Glutamatergic neuron (in vitro differentiated cells): ENCODE measurements at regions not wholly inside any gene's neighbourhood (a gene's known extent, or its start where the extent isn't known, plus 50 kb on each side); places are given as distances from the start of the nearest gene placed in this dataset.
A peak's percentile ranks its signal among the peaks of the same experiment; 100 is the strongest.

Experiments used
- DNase-seq: peaks from one replicate; pipeline ENCODE4 v3.0.0; 2022
- H3K27ac Mint-ChIP-seq: one replicate; pipeline ENCODE4 v1.8.0; 2020; ENCODE audit warnings: mild to moderate bottlenecking, mixed read lengths, inconsistent platforms; ENCODE audit not compliant: unreplicated experiment
- H3K27me3 Mint-ChIP-seq: one replicate; pipeline ENCODE4 v1.8.0; 2020; ENCODE audit warnings: mild to moderate bottlenecking, moderate library complexity, mixed read lengths, inconsistent platforms; ENCODE audit not compliant: unreplicated experiment
- H3K36me3 Mint-ChIP-seq: one replicate; pipeline ENCODE4 v1.8.0; 2020; ENCODE audit warnings: mild to moderate bottlenecking, mixed read lengths, inconsistent platforms; ENCODE audit not compliant: unreplicated experiment
- H3K4me1 Mint-ChIP-seq: one replicate; pipeline ENCODE4 v1.8.0; 2020; ENCODE audit warnings: mild to moderate bottlenecking, low read depth, mixed read lengths, inconsistent platforms; ENCODE audit not compliant: unreplicated experiment
- H3K4me3 Mint-ChIP-seq: one replicate; pipeline ENCODE4 v1.8.0; 2020; ENCODE audit warnings: mild to moderate bottlenecking, mixed read lengths, inconsistent platforms; ENCODE audit not compliant: unreplicated experiment
- H3K9me3 Mint-ChIP-seq: one replicate; pipeline ENCODE4 v1.8.0; 2020; ENCODE audit warnings: mild to moderate bottlenecking, moderate library complexity, mixed read lengths, inconsistent platforms; ENCODE audit not compliant: unreplicated experiment
- CTCF ChIP-seq: fragments of 200-600 bp; sonication (generic); IDR thresholded peaks from one replicate; pipeline ENCODE4 v1.5.0; 2021; ENCODE audit not compliant: partially characterized antibody, unreplicated experiment

- no peak overlapping the region for H3K27ac Mint-ChIP-seq
- H3K36me3 Mint-ChIP-seq: no peaks in the 10 kb centered on the region
- H3K9me3 Mint-ChIP-seq: no peaks in the 10 kb centered on the region
- DNase-seq: no peak
- TF ChIP-seq CTCF: no peak
- H3K4me1 Mint-ChIP-seq: peaks cover 6% of the 10 kb centered on the region
- H3K4me3 Mint-ChIP-seq: no peak overlapping the region
- H3K27me3 Mint-ChIP-seq: peaks cover 1% of the 10 kb centered on the region
These were observed 239.9 kb upstream of the RAG2 start for GRCh38 chr11:36837831-36838437.

GRCh38 chr11:36825251-36825650 lies 227.2 kb upstream of the RAG2 start:
- Mint-ChIP-seq H3K27ac (no peak overlapping the region), H3K36me3 (no peaks in the 10 kb centered on the region), H3K9me3 (no peaks in the 10 kb centered on the region), H3K27me3 (peaks cover 2% of the 10 kb centered on the region), H3K4me1 (no peaks in the 10 kb centered on the region), H3K4me3 (no peak overlapping the region)
- TF ChIP-seq CTCF: no peak
- DNase-seq: no peak

GRCh38 chr11:36824349-36824748 lies 226.3 kb upstream of the RAG2 start:
- no peaks in the 10 kb centered on the region for H3K36me3 Mint-ChIP-seq
- no peak for TF ChIP-seq CTCF
- no peaks in the 10 kb centered on the region for H3K9me3 Mint-ChIP-seq
- no peaks in the 10 kb centered on the region for H3K4me1 Mint-ChIP-seq
- H3K27me3 Mint-ChIP-seq: peaks cover 2% of the 10 kb centered on the region
- DNase-seq: no peak
- no peak overlapping the region for H3K27ac Mint-ChIP-seq
- no peak overlapping the region for H3K4me3 Mint-ChIP-seq

GRCh38 chr11:36822829-36823228 lies 224.8 kb upstream of the RAG2 start:
- Mint-ChIP-seq H3K27me3 (peaks cover 2% of the 10 kb centered on the region), H3K4me3 (no peak overlapping the region), H3K9me3 (no peaks in the 10 kb centered on the region), H3K27ac (no peak overlapping the region), H3K36me3 (no peaks in the 10 kb centered on the region), H3K4me1 (no peaks in the 10 kb centered on the region)
- no peak for TF ChIP-seq CTCF
- DNase-seq: no peak

- no peaks in the 10 kb centered on the region for H3K27me3 Mint-ChIP-seq
- H3K36me3 Mint-ChIP-seq: no peaks in the 10 kb centered on the region
- peak; percentile 43 for DNase-seq
- no peaks in the 10 kb centered on the region for H3K4me1 Mint-ChIP-seq
- H3K27ac Mint-ChIP-seq: no peak overlapping the region
- H3K9me3 Mint-ChIP-seq: no peaks in the 10 kb centered on the region
- TF ChIP-seq CTCF: peak; percentile 30
- no peak overlapping the region for H3K4me3 Mint-ChIP-seq
These were observed 220.4 kb upstream of the RAG2 start for GRCh38 chr11:36818410-36818809.
